ENCODE measurements at regions not wholly inside any gene's neighbourhood (a gene's known extent, or its start where the extent isn't known, plus 50 kb on each side); places are given as distances from the start of the nearest gene placed in this dataset.

DNA sequence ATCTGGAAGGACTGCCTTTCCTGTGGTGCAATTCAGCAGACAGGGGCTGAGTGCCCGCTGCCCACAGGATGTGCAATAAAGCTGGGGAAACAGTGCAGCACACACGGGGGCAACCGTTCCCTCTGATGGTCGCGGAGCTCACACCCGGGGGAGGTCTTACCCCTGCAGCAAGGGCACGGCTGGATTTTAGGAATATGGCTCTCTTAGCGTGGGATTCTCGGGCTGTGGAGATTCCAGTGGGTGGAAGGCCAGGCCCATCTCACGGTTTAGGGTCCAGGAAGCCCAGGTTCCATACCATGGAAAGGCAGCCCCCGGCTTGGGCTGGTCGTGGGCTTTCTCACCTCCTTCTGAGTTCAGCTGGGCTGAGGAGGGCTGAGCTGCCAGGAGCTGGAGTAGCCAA, 244.1 kb downstream of the MED10 start:
- Histone ChIP-seq H3K36me3 (ENCODE audit: control insufficient read depth in 3 of 3, insufficient read depth in 3 of 3, low read length in 3 of 3) (no peaks in the 10 kb centered on the region), H3K4me3 (ENCODE audit: low read length in 3 of 3) (no peak overlapping the region), H3K27ac (ENCODE audit: low read depth, low read length) (no peak overlapping the region), H3K27me3 (ENCODE audit: control insufficient read depth in 3 of 3, insufficient read depth in 3 of 3, low read length in 3 of 3) (no peaks in the 10 kb centered on the region), H3K9ac (ENCODE audit: low read depth in 1 of 3, low read length in 3 of 3) (no peak overlapping the region), H3K4me1 (ENCODE audit: control insufficient read depth in 3 of 3, insufficient read depth in 3 of 3, low read length in 3 of 3) (no peaks in the 10 kb centered on the region), H3K9me3 (ENCODE audit: control insufficient read depth in 3 of 3, low read length in 3 of 3) (no peaks in the 10 kb centered on the region)

DNA sequence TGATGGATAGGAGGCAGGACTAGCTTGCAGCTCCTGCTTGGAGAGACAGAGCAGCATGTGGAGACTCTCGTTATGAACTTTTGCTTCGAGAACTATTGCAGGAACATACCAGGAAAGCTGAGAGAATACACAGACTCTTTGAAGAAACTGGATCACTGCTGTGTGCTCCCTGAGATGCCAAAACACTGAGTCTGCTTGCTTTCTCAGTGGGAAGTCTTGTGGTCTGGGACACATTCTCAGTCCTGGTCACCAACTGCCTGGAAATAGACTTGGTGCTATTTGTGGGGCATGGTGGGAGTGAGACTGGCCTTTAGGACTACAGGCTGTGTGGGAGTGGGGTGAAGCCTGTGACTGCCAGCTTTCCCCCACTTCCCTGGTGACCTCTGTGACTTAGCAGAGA, 252.6 kb downstream of the MED10 start:
- H3K9ac ChIP-seq (ENCODE audit: low read depth in 1 of 3, low read length in 3 of 3), result no peak overlapping the region
- H3K27me3 ChIP-seq (ENCODE audit: control insufficient read depth in 3 of 3, insufficient read depth in 3 of 3, low read length in 3 of 3), result no peaks in the 10 kb centered on the region
- H3K27ac ChIP-seq (ENCODE audit: low read depth, low read length), result no peak overlapping the region
- no peak overlapping the region for H3K4me3 ChIP-seq (ENCODE audit: low read length in 3 of 3)
- H3K9me3 ChIP-seq (ENCODE audit: control insufficient read depth in 3 of 3, low read length in 3 of 3), result peaks cover 0 to 7% (median 0%) of the 10 kb centered on the region in 3 donors
- no peaks in the 10 kb centered on the region for H3K36me3 ChIP-seq (ENCODE audit: control insufficient read depth in 3 of 3, insufficient read depth in 3 of 3, low read length in 3 of 3)
- H3K4me1 ChIP-seq (ENCODE audit: control insufficient read depth in 3 of 3, insufficient read depth in 3 of 3, low read length in 3 of 3), result no peaks in the 10 kb centered on the region

DNA sequence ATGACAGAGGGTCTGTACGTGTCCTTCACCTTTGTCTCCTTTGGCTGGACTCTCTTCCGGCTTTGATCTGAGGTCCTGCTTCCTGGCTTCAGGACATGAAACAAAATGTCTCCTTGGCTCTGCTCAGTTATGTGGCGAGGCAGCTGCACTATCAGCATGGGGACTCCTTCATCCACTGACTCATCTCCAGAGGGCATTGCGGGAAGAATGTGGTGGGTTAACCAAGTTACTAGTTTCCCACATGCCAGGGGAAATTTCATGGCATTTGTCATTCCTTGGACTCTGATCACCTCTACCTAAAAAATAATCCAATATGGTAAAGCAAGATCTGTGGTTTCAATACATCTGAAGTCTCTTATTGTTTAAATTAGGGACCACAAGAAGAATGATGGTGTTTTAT, 259.7 kb downstream of the MED10 start:
- Histone ChIP-seq H3K9me3 (ENCODE audit: control insufficient read depth in 3 of 3, low read length in 3 of 3) (peaks cover 0 to 2% (median 0%) of the 10 kb centered on the region in 3 donors), H3K27ac (ENCODE audit: low read depth, low read length) (no peak overlapping the region), H3K36me3 (ENCODE audit: control insufficient read depth in 3 of 3, insufficient read depth in 3 of 3, low read length in 3 of 3) (no peaks in the 10 kb centered on the region), H3K9ac (ENCODE audit: low read depth in 1 of 3, low read length in 3 of 3) (no peak overlapping the region), H3K27me3 (ENCODE audit: control insufficient read depth in 3 of 3, insufficient read depth in 3 of 3, low read length in 3 of 3) (no peaks in the 10 kb centered on the region), H3K4me1 (ENCODE audit: control insufficient read depth in 3 of 3, insufficient read depth in 3 of 3, low read length in 3 of 3) (no peaks in the 10 kb centered on the region), H3K4me3 (ENCODE audit: low read length in 3 of 3) (no peak overlapping the region)

DNA sequence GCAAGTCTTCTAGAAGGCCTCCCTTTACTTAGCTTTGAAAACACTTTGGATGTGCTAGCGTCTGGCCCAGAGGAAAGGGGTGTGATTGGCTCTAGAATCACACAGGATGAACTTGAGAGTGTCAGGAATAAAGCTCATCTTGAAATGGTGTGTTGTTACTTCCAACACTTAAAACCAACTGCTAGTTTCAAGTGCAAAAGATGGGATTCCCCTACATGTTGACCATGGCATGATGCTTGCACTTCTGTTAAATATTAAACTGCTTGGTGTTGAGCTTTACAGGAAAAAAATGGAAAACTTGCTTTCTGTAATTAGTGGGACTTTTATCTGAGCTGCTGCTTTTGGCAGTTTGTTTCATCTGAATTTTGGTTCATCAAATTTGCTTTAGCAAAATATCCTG, 261.1 kb downstream of the MED10 start:
- no peak overlapping the region for H3K9ac ChIP-seq (ENCODE audit: low read depth in 1 of 3, low read length in 3 of 3)
- no peaks in the 10 kb centered on the region for H3K4me1 ChIP-seq (ENCODE audit: control insufficient read depth in 3 of 3, insufficient read depth in 3 of 3, low read length in 3 of 3)
- no peak overlapping the region for H3K27ac ChIP-seq (ENCODE audit: low read depth, low read length)
- no peaks in the 10 kb centered on the region for H3K36me3 ChIP-seq (ENCODE audit: control insufficient read depth in 3 of 3, insufficient read depth in 3 of 3, low read length in 3 of 3)
- H3K27me3 ChIP-seq (ENCODE audit: control insufficient read depth in 3 of 3, insufficient read depth in 3 of 3, low read length in 3 of 3), result no peaks in the 10 kb centered on the region
- no peak overlapping the region for H3K4me3 ChIP-seq (ENCODE audit: low read length in 3 of 3)
- H3K9me3 ChIP-seq (ENCODE audit: control insufficient read depth in 3 of 3, low read length in 3 of 3), result no peaks in the 10 kb centered on the region

DNA sequence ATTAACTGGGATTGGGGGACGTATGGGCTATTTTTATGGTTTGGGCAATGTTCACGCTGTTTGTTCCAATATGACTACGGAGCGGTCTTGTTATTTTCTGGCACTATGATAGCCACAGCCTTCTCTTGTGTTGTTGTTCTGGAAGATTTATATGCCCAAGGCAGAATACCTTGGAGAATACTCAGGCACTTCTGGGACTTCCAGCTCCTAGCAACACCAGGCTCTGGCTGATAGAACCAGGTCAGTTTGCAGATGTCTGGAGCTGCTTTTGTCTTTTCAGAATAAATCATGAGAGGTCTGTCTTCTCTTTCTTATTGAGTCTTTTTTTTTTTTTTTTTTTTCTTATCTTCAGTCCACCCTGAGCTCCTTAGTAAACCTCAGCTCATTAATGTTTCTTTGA, 262.5 kb downstream of the MED10 start:
- no peaks in the 10 kb centered on the region for H3K36me3 ChIP-seq (ENCODE audit: control insufficient read depth in 3 of 3, insufficient read depth in 3 of 3, low read length in 3 of 3)
- no peaks in the 10 kb centered on the region for H3K4me1 ChIP-seq (ENCODE audit: control insufficient read depth in 3 of 3, insufficient read depth in 3 of 3, low read length in 3 of 3)
- no peaks in the 10 kb centered on the region for H3K9me3 ChIP-seq (ENCODE audit: control insufficient read depth in 3 of 3, low read length in 3 of 3)
- H3K27ac ChIP-seq (ENCODE audit: low read depth, low read length), result no peak overlapping the region
- no peaks in the 10 kb centered on the region for H3K27me3 ChIP-seq (ENCODE audit: control insufficient read depth in 3 of 3, insufficient read depth in 3 of 3, low read length in 3 of 3)
- no peak overlapping the region for H3K4me3 ChIP-seq (ENCODE audit: low read length in 3 of 3)
- no peak overlapping the region for H3K9ac ChIP-seq (ENCODE audit: low read depth in 1 of 3, low read length in 3 of 3)

DNA sequence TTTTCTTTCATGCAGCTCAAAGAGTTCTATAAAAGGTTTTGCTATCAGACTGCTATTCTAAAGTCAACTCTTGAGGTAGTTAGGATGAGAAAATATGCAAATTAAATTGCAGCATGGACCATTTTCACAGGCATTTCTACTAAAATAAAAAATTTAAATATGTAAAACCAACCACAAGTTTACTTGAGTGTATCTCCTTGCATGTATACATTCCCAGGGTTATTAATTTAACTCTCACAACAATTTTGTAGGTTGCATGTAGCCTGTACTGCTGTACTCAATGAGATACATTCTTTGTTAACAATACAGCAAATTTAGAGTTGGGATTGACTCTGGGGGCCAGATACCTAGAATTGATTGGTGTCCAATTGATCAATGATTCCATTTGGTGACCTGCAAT, 265.8 kb downstream of the MED10 start:
- Histone ChIP-seq H3K9ac (ENCODE audit: low read depth in 1 of 3, low read length in 3 of 3) (no peak overlapping the region), H3K36me3 (ENCODE audit: control insufficient read depth in 3 of 3, insufficient read depth in 3 of 3, low read length in 3 of 3) (no peaks in the 10 kb centered on the region), H3K4me3 (ENCODE audit: low read length in 3 of 3) (no peak overlapping the region), H3K4me1 (ENCODE audit: control insufficient read depth in 3 of 3, insufficient read depth in 3 of 3, low read length in 3 of 3) (no peaks in the 10 kb centered on the region), H3K27ac (ENCODE audit: low read depth, low read length) (no peak overlapping the region), H3K27me3 (ENCODE audit: control insufficient read depth in 3 of 3, insufficient read depth in 3 of 3, low read length in 3 of 3) (no peaks in the 10 kb centered on the region), H3K9me3 (ENCODE audit: control insufficient read depth in 3 of 3, low read length in 3 of 3) (no peaks in the 10 kb centered on the region)

DNA sequence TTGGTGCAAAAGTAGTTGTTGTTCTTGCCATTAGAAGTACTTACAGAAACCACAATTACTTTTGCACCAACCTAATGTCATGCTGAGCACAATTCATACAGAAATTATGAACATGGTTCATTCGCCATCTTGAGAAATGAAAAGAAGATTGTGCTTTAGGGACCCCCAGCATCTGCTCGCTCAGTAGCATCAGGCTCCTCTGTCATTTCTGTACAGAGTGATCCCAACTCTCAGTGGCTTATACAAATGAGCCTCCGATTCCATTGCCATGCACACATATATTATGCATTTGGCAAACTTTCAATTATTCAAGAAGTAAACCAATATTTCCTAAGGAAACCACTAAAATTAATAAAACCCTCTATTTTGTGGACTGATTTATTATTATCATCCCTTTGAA, 266.2 kb downstream of the MED10 start:
- H3K27me3 ChIP-seq (ENCODE audit: control insufficient read depth in 3 of 3, insufficient read depth in 3 of 3, low read length in 3 of 3), result no peaks in the 10 kb centered on the region
- H3K9me3 ChIP-seq (ENCODE audit: control insufficient read depth in 3 of 3, low read length in 3 of 3), result no peaks in the 10 kb centered on the region
- no peaks in the 10 kb centered on the region for H3K36me3 ChIP-seq (ENCODE audit: control insufficient read depth in 3 of 3, insufficient read depth in 3 of 3, low read length in 3 of 3)
- H3K27ac ChIP-seq (ENCODE audit: low read depth, low read length), result no peak overlapping the region
- H3K4me1 ChIP-seq (ENCODE audit: control insufficient read depth in 3 of 3, insufficient read depth in 3 of 3, low read length in 3 of 3), result no peaks in the 10 kb centered on the region
- no peak overlapping the region for H3K9ac ChIP-seq (ENCODE audit: low read depth in 1 of 3, low read length in 3 of 3)
- H3K4me3 ChIP-seq (ENCODE audit: low read length in 3 of 3), result no peak overlapping the region

DNA sequence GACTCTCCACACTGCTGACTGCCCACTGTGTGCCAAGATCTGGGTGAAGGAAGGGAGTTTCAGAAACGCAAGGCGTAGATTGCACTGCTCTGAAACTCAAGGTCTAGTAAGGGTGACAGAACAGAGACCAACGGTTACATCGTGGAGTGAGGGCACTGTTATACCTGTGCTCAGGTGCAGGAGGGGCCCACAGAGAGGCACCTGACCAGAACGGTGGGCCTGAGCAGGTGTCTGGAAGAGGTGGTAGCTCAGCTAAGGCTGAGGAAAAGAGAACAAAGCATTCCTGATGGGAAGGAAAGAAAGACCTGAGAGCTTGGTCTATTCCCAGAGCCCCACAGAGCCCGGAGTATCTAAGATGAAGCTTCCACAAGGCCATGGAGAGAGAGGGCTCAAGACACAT, 267.2 kb downstream of the MED10 start:
- no peaks in the 10 kb centered on the region for H3K4me1 ChIP-seq (ENCODE audit: control insufficient read depth in 3 of 3, insufficient read depth in 3 of 3, low read length in 3 of 3)
- no peak overlapping the region for H3K4me3 ChIP-seq (ENCODE audit: low read length in 3 of 3)
- H3K27ac ChIP-seq (ENCODE audit: low read depth, low read length), result no peak overlapping the region
- H3K9ac ChIP-seq (ENCODE audit: low read depth in 1 of 3, low read length in 3 of 3), result no peak overlapping the region
- H3K36me3 ChIP-seq (ENCODE audit: control insufficient read depth in 3 of 3, insufficient read depth in 3 of 3, low read length in 3 of 3), result no peaks in the 10 kb centered on the region
- H3K9me3 ChIP-seq (ENCODE audit: control insufficient read depth in 3 of 3, low read length in 3 of 3), result no peaks in the 10 kb centered on the region
- H3K27me3 ChIP-seq (ENCODE audit: control insufficient read depth in 3 of 3, insufficient read depth in 3 of 3, low read length in 3 of 3), result no peaks in the 10 kb centered on the region

DNA sequence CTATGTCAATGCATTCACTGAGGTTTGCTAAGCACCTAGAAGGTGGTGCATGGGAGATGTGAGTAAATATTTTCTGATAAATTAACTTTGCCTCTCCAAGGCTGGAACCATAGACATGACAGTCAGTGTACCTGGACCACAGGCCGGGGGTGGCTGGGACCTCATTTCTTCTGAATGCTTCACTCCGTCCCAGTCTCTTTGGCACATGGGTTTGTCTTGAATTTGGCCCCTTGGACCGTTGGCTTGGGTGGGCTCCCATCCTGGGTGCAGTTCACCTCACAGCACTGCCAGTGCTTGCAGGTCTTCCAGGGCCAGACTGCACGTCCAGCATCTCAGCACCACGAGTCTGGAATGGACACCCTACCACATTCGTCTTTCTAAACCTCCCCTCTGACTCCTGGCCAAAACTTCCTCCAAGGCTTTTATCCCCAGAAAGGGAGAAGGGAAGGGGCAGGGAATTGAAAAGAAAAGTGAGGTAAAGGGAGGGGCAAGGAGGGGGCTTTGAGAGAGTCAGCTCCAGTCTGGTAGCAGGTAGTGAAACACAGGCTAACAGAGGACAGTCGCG, 267.8 kb downstream of the MED10 start:
- H3K4me3 ChIP-seq (ENCODE audit: low read length in 3 of 3), result no peak overlapping the region
- no peak overlapping the region for H3K27ac ChIP-seq (ENCODE audit: low read depth, low read length)
- H3K9ac ChIP-seq (ENCODE audit: low read depth in 1 of 3, low read length in 3 of 3), result no peak overlapping the region
- no peaks in the 10 kb centered on the region for H3K4me1 ChIP-seq (ENCODE audit: control insufficient read depth in 3 of 3, insufficient read depth in 3 of 3, low read length in 3 of 3)
- no peaks in the 10 kb centered on the region for H3K27me3 ChIP-seq (ENCODE audit: control insufficient read depth in 3 of 3, insufficient read depth in 3 of 3, low read length in 3 of 3)
- no peaks in the 10 kb centered on the region for H3K9me3 ChIP-seq (ENCODE audit: control insufficient read depth in 3 of 3, low read length in 3 of 3)
- no peaks in the 10 kb centered on the region for H3K36me3 ChIP-seq (ENCODE audit: control insufficient read depth in 3 of 3, insufficient read depth in 3 of 3, low read length in 3 of 3)

DNA sequence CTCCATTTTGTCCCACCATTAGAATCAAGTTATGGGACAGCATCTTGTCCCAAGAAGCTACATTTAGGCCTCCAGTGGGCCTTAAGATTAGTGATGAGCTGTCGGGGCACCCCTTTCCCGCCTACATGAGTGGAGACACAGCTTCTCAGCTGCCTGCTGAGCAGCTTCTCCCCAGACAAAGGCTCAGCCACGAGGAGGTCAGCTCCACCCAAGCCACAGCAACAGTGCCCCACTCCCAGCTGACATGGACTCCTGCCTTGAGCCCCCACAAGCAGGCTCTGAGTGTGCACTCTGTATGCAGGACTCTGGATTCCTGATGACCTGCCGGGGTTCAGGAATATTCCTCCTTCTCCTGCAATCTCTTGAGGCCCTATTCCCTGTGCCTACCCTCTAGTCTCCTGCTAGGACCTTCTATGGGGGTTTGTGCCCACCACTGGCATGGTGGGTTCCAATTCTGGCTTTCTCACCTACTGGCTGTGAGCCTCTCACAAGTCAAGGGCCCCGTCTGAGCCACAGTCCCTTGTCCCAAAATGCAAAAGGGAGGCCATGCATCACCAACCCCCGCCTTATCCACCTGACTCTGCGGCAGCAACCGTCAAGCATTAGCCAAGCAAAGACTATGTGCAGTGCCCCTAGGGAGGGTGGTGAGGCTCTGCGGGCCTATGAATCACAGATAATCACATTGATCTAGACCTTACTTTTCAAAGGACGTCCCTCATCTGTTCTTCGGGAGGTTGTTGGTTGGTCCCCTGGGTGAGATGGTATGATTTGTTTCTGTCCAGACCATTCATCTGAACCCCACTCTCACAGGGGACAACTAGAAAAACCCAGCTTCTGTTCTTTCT, 269.1 kb downstream of the MED10 start:
- Histone ChIP-seq H3K36me3 (ENCODE audit: control insufficient read depth in 3 of 3, insufficient read depth in 3 of 3, low read length in 3 of 3) (no peaks in the 10 kb centered on the region), H3K4me3 (ENCODE audit: low read length in 3 of 3) (no peak overlapping the region), H3K4me1 (ENCODE audit: control insufficient read depth in 3 of 3, insufficient read depth in 3 of 3, low read length in 3 of 3) (no peaks in the 10 kb centered on the region), H3K9ac (ENCODE audit: low read depth in 1 of 3, low read length in 3 of 3) (no peak overlapping the region), H3K27ac (ENCODE audit: low read depth, low read length) (no peak overlapping the region), H3K9me3 (ENCODE audit: control insufficient read depth in 3 of 3, low read length in 3 of 3) (no peaks in the 10 kb centered on the region), H3K27me3 (ENCODE audit: control insufficient read depth in 3 of 3, insufficient read depth in 3 of 3, low read length in 3 of 3) (no peaks in the 10 kb centered on the region)

Measured in skeletal muscle tissue (tissue), 3 donors.